Parathyroid adenoma (tissue), 2 donors: ENCODE measurements at regions not wholly inside any gene's neighbourhood (a gene's known extent, or its start where the extent isn't known, plus 50 kb on each side); places are given as distances from the start of the nearest gene placed in this dataset.

Experiments used
- H2AFZ ChIP-seq: fragments of 300-600 bp; sonication (generic); one replicate; pipeline ENCODE4 v1.7.0; 2017; ENCODE audit warnings: antibody characterized with exemption, mild to moderate bottlenecking
- H3K27ac ChIP-seq: fragments of 300-600 bp; sonication (generic); one replicate; pipeline ENCODE4 v1.7.0; 2017
- H3K27me3 ChIP-seq: fragments of 300-600 bp; sonication (generic); one replicate; pipeline ENCODE4 v1.7.0; 2017; ENCODE audit warnings: low read length; ENCODE audit not compliant: control insufficient read depth, insufficient read depth
- H3K36me3 ChIP-seq: fragments of 300-600 bp; sonication (generic); one replicate; pipeline ENCODE4 v1.7.0; 2017; ENCODE audit warnings: low read length; ENCODE audit not compliant: control insufficient read depth, insufficient read depth
- H3K4me1 ChIP-seq: fragments of 300-600 bp; sonication (generic); one replicate; pipeline ENCODE4 v1.7.0; 2017; ENCODE audit warnings: control low read depth
- H3K4me2 ChIP-seq: fragments of 300-600 bp; sonication (generic); one replicate; pipeline ENCODE4 v1.7.0; 2017; ENCODE audit warnings: low read length
- H3K4me3 ChIP-seq: fragments of 300-600 bp; sonication (generic); one replicate; pipeline ENCODE4 v1.7.0; 2017; ENCODE audit warnings: low read depth, low read length
- H3K79me2 ChIP-seq: fragments of 300-600 bp; sonication (generic); one replicate; pipeline ENCODE4 v1.7.0; 2017; ENCODE audit warnings: control low read depth
- H3K9ac ChIP-seq: fragments of 300-600 bp; sonication (generic); one replicate; pipeline ENCODE4 v1.7.0; 2017; ENCODE audit warnings: mild to moderate bottlenecking
- H3K9me3 ChIP-seq: fragments of 300-600 bp; sonication (generic); one replicate; pipeline ENCODE4 v1.7.0; 2017; ENCODE audit warnings: low read length; ENCODE audit not compliant: control insufficient read depth
- TF ChIP-seq, protein P1 (sequence below): fragments of 300-600 bp; sonication (generic); IDR thresholded peaks from one replicate; pipeline ENCODE4 v1.7.0; 2017; ENCODE audit warnings: antibody characterized with exemption, mild to moderate bottlenecking
- donor health status: primary hyperparathyroidism.

DNA sequence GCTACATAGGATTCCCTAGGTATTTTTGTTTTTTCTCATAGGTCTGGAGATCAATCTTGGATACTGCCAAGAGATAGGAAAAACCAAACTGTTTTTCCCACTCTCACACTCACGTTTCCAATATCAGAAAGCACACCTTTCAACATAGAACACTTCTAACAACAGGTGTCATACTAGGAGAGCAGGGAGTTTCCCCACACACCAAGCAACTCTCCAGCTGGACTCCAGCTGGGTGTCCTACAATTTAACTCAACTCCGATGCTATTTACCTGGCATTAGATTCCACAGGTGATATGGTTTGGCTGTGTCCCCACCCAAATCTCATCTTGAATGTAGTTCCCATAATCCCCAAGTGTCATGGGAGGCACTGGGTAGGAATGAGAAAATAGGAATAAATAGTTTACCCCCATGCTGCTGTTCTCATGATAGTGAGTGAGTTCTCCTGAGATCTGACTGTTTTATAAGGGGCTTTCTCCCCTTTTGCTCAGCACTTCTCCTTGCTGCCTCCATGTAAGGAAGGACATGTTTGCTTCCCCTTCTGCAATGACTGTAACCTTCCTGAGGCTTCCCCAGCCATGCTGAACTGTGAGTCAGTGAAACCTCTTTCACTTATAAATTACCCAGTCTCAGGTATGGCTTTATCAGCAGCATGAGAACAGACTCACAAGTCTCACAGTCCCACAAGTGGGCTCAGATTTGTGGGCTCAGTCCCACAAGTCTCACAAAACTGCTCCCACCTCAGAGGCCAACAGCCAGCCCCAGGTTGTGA is 354.5 kb upstream of the THBS1 start:
- TF ChIP-seq, protein P1, sequence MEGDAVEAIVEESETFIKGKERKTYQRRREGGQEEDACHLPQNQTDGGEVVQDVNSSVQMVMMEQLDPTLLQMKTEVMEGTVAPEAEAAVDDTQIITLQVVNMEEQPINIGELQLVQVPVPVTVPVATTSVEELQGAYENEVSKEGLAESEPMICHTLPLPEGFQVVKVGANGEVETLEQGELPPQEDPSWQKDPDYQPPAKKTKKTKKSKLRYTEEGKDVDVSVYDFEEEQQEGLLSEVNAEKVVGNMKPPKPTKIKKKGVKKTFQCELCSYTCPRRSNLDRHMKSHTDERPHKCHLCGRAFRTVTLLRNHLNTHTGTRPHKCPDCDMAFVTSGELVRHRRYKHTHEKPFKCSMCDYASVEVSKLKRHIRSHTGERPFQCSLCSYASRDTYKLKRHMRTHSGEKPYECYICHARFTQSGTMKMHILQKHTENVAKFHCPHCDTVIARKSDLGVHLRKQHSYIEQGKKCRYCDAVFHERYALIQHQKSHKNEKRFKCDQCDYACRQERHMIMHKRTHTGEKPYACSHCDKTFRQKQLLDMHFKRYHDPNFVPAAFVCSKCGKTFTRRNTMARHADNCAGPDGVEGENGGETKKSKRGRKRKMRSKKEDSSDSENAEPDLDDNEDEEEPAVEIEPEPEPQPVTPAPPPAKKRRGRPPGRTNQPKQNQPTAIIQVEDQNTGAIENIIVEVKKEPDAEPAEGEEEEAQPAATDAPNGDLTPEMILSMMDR, result no peak
- no peak overlapping the region for H3K9ac ChIP-seq
- H3K9me3 ChIP-seq, result no peaks in the 10 kb centered on the region
- no peaks in the 10 kb centered on the region for H3K36me3 ChIP-seq
- no peak overlapping the region for H2AFZ ChIP-seq
- no peaks in the 10 kb centered on the region for H3K4me1 ChIP-seq
- no peaks in the 10 kb centered on the region for H3K79me2 ChIP-seq
- no peak overlapping the region for H3K4me3 ChIP-seq
- no peaks in the 10 kb centered on the region for H3K27me3 ChIP-seq
- no peak overlapping the region for H3K27ac ChIP-seq
- no peak overlapping the region for H3K4me2 ChIP-seq

DNA sequence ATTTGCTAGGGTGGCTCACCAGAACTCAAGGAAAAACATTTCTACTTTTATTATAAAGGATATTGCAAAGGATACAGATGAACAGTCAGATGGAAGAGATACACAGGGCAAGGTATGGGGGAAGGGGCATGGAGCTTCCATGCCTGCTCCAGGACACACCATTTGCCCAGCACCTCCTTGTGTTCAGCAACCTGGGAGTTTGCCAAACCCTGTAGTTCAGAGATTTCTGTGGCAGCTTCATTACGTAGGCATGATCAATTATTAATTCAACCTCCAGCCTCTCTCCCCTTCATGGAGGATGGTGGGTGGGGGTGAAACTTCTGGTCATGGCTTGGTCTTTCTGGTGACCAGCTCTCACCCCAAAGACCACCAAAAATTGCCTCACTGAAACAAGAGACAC is 353.9 kb upstream of the THBS1 start:
- H3K27me3 ChIP-seq, result no peaks in the 10 kb centered on the region
- TF ChIP-seq, protein P1, result no peak
- H3K36me3 ChIP-seq, result no peaks in the 10 kb centered on the region
- H3K4me2 ChIP-seq, result no peak overlapping the region
- H3K9ac ChIP-seq, result no peak overlapping the region
- no peak overlapping the region for H3K4me3 ChIP-seq
- no peaks in the 10 kb centered on the region for H3K79me2 ChIP-seq
- no peaks in the 10 kb centered on the region for H3K9me3 ChIP-seq
- no peaks in the 10 kb centered on the region for H3K4me1 ChIP-seq
- H3K27ac ChIP-seq, result no peak overlapping the region
- no peak overlapping the region for H2AFZ ChIP-seq

DNA sequence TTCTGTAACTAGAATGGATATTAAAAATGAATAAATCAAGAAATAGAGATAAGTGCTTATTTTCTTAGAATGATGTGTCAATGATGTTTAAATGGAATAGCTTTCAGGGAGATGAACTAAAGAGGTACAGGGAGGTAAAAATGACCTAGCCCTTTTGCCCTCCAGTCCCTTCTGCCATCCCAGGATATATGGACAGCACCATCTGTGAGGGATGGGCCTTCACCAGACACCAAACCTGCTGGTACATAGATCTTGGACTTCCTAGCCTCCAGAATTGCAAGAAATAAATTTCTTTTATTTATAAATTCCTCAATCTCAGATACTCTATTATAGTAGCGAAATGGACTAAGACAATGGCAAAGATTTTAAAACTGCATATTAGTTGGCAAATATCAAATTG is 352.0 kb upstream of the THBS1 start:
- Histone ChIP-seq H2AFZ (no peak overlapping the region), H3K4me2 (no peak overlapping the region), H3K4me3 (no peak overlapping the region), H3K27me3 (no peaks in the 10 kb centered on the region), H3K36me3 (no peaks in the 10 kb centered on the region), H3K27ac (no peak overlapping the region), H3K79me2 (no peaks in the 10 kb centered on the region), H3K9me3 (no peaks in the 10 kb centered on the region), H3K4me1 (no peaks in the 10 kb centered on the region), H3K9ac (no peak overlapping the region)
- TF ChIP-seq, protein P1, result no peak

DNA sequence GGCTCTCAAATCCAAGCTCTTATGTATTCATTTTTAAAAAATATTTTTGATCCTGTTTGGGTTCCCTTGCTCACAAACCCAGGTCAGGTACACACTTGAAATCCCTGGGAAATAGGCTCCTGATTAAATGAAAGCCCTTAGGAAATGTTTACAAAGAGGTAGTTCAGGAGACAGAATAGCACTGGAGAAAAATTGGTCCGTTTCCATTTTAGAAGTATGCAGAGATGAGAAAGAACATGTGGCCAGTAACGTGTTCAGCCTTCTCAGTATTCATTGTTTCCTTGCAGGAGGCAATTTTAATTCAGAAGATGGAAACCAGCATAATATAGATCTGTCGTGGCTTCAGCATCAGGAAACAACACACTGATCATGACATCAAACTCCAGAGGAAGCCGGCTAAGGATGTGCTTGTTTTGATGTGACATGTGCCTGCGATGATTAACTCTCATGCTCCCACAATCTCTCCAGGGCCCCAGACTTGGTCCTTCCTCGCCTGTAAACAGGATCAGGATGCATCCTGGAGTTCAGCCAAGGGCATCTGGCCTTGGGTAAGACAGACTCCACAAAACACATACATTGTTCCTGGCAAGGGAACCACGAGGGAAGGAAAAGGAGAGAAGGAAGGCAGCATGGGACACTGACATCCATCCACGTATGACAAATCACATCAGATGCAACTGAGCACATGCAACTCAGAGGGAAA is 350.5 kb upstream of the THBS1 start:
- Histone ChIP-seq H3K9ac (no peak overlapping the region), H2AFZ (no peak overlapping the region), H3K27me3 (no peaks in the 10 kb centered on the region), H3K4me1 (no peaks in the 10 kb centered on the region), H3K4me2 (no peak overlapping the region), H3K27ac (no peak overlapping the region), H3K79me2 (no peaks in the 10 kb centered on the region), H3K36me3 (no peaks in the 10 kb centered on the region), H3K9me3 (no peaks in the 10 kb centered on the region), H3K4me3 (no peak overlapping the region)
- TF ChIP-seq, protein P1, result no peak
